GM12878 (cell line): ENCODE measurements at regions not wholly inside any gene's neighbourhood (a gene's known extent, or its start where the extent isn't known, plus 50 kb on each side); places are given as distances from the start of the nearest gene placed in this dataset.

ENCODE experiments used
- ATAC-seq: fragments of 200-7000 bp; cut with Tn5 transposase; 3 replicates; pipeline ENCODE4 v1.9.1; 2020; ENCODE audit warnings: mild to moderate bottlenecking, moderate library complexity
- BruUV-seq: library from RNA; stranded (reverse); fragments of 400-500 nt; replicated peaks from 2 replicates; lab custom pipeline; 2021; lab: Mats Ljungman, UMichigan
- CTCF ChIA-PET: fragments of 300-600 bp; sonication (Branson Sonifier 250); formaldehyde crosslinking; extraction: SDS; loops from one replicate; lab custom pipeline; 2021; ENCODE audit warnings: inconsistent platforms; lab: Yijun Ruan, JAX
- POLR2A ChIA-PET: fragments of 350-600 bp; formaldehyde crosslinking; extraction: SDS; loops from one replicate; lab custom pipeline; 2021; ENCODE audit warnings: inconsistent platforms; lab: Charles Lee
- RAD21 ChIA-PET: fragments of 300-600 bp; sonication (Branson Sonifier 250); formaldehyde crosslinking; loops from one replicate; lab custom pipeline; 2023; ENCODE audit warnings: antibody characterized with exemption; ENCODE audit not compliant: unreplicated experiment; lab: Charles Lee
- SMC1A ChIA-PET: fragments of 300-600 bp; sonication (Branson Sonifier 250); formaldehyde crosslinking; loops from one replicate; lab custom pipeline; 2023; ENCODE audit not compliant: unreplicated experiment, uncharacterized antibody; lab: Charles Lee
- DNase-seq: peaks from one replicate; pipeline ENCODE4 v3.0.0-alpha.2; 2011; ENCODE audit warnings: low read depth, low spot score
- FAIRE-seq: peaks from 3 replicates; lab custom pipeline; 2011; peaks lifted over from hg19 to GRCh38; lab: Jason Lieb, UNC
- H2AFZ ChIP-seq: 2 replicates; pipeline ENCODE4 v1.6.0; 2011; ENCODE audit warnings: low read depth, low read length, control low read depth; ENCODE audit not compliant: control insufficient read depth
- H3K27ac ChIP-seq: 2 replicates; pipeline ENCODE4 v1.5.1; 2011; ENCODE audit warnings: control low read depth; ENCODE audit not compliant: control insufficient read depth, insufficient read depth
- H3K27me3 ChIP-seq, 2 experiments: replicated peaks in 1 of 2; 2 replicates each; pipeline versions ENCODE4 v1.6.0 to v1.6.1; 2011; ENCODE audit warnings: low read length in 1 of 2; ENCODE audit not compliant: control insufficient read depth in 2 of 2, insufficient read depth in 2 of 2
- H3K36me3 ChIP-seq, 2 experiments: 2 replicates each; pipeline ENCODE4 v1.5.1; 2011; ENCODE audit warnings: low read length in 1 of 2; ENCODE audit not compliant: control insufficient read depth in 2 of 2, insufficient read depth in 2 of 2
- H3K4me1 ChIP-seq: 2 replicates; pipeline ENCODE4 v1.6.1; 2011; ENCODE audit warnings: mild to moderate bottlenecking, low read length, moderate library complexity, mixed read lengths; ENCODE audit not compliant: control insufficient read depth, insufficient read depth
- H3K4me2 ChIP-seq: 2 replicates; pipeline ENCODE4 v1.6.0; 2011; ENCODE audit warnings: control low read depth; ENCODE audit not compliant: control insufficient read depth, insufficient read depth
- H3K4me3 ChIP-seq: fragments of 200-600 bp; sonication (generic); 2 replicates; pipeline ENCODE4 v1.5.1; 2016
- H3K79me2 ChIP-seq: 2 replicates; pipeline ENCODE4 v1.6.0; 2011; ENCODE audit warnings: low read length; ENCODE audit not compliant: control insufficient read depth, insufficient read depth
- H3K9ac ChIP-seq: 2 replicates; pipeline ENCODE4 v1.8.0; 2011; ENCODE audit warnings: low read length, control low read depth, mixed read lengths; ENCODE audit not compliant: control insufficient read depth, insufficient read depth
- H3K9me3 ChIP-seq: replicated peaks from 3 replicates; pipeline ENCODE4 v1.5.1; 2011; ENCODE audit warnings: mild to moderate bottlenecking, low read length; ENCODE audit not compliant: control insufficient read depth, insufficient read depth
- H4K20me1 ChIP-seq: 2 replicates; pipeline ENCODE4 v1.6.0; 2011; ENCODE audit not compliant: control insufficient read depth, insufficient read depth
- CREM ChIP-seq: IDR thresholded peaks from 2 replicates; pipeline ENCODE4 v1.6.1; 2014; ENCODE audit warnings: antibody characterized with exemption, low read depth
- FOS ChIP-seq: IDR thresholded peaks from 3 replicates; pipeline ENCODE4 v1.6.1; 2011; ENCODE audit warnings: borderline replicate concordance; ENCODE audit not compliant: insufficient read length; ENCODE audit errors: extremely low read depth
- HDAC2 ChIP-seq: fragments of 200-600 bp; sonication (generic); IDR thresholded peaks from 2 replicates; pipeline ENCODE4 v1.6.1; 2017
- IRF4 ChIP-seq: IDR thresholded peaks from 2 replicates; pipeline ENCODE4 v1.6.1; 2011; ENCODE audit warnings: low read depth, low read length
- MEF2A ChIP-seq: IDR thresholded peaks from 2 replicates; pipeline ENCODE4 v1.6.1; 2011; ENCODE audit warnings: low read depth, mild to moderate bottlenecking, low read length, moderate library complexity; ENCODE audit not compliant: insufficient read depth
- MYB ChIP-seq: fragments of 150-350 bp; IDR thresholded peaks from 2 replicates; pipeline ENCODE4 v1.6.1; 2014; ENCODE audit warnings: mild to moderate bottlenecking, low read depth, low read length, borderline replicate concordance
- MYC ChIP-seq: IDR thresholded peaks from 2 replicates; pipeline ENCODE4 v1.6.1; 2011; ENCODE audit warnings: mild to moderate bottlenecking, low read length, moderate library complexity, inconsistent platforms; ENCODE audit not compliant: insufficient read depth, insufficient replicate concordance, insufficient read length, severe bottlenecking
- POLR2AphosphoS5 ChIP-seq: IDR thresholded peaks from 2 replicates; pipeline ENCODE4 v1.6.1; 2011; ENCODE audit warnings: mild to moderate bottlenecking, low read length, inconsistent platforms
- SUPT20H ChIP-seq: IDR thresholded peaks from 2 replicates; pipeline ENCODE4 v1.6.1; 2011; ENCODE audit warnings: low read depth, mild to moderate bottlenecking, low read length, moderate library complexity, borderline replicate concordance; ENCODE audit not compliant: control insufficient read depth
- SUZ12 ChIP-seq: fragments of 200-600 bp; sonication (generic); IDR thresholded peaks from one replicate; pipeline ENCODE4 v1.6.1; 2018; ENCODE audit warnings: antibody characterized with exemption, mild to moderate bottlenecking; ENCODE audit not compliant: unreplicated experiment
- TCF7 ChIP-seq: IDR thresholded peaks from 2 replicates; pipeline ENCODE4 v1.6.1; 2014; ENCODE audit warnings: antibody characterized with exemption, borderline replicate concordance
- YBX1 ChIP-seq: fragments of 450-650 bp; IDR thresholded peaks from 2 replicates; pipeline ENCODE4 v1.6.1; 2016; ENCODE audit warnings: antibody characterized with exemption
- WGBS: methylation state at CpG from one replicate; pipeline ENCODE4 v1.1.6; 2016; ENCODE audit warnings: low lambda C conversion rate; ENCODE audit not compliant: insufficient replicate concordance, insufficient coverage; ENCODE audit errors: missing lambda C conversion rate; 5-methylcytosine and 5-hydroxymethylcytosine counted together
- in situ Hi-C: fragments of 300-500 bp; cut with MboI; formaldehyde crosslinking; loops from 9 replicates; pipeline ENCODE4 v1.14.3; 2018; ENCODE audit warnings: mixed read lengths
- intact Hi-C: fragments of 100-400 bp; cut with micrococcal nuclease; formaldehyde crosslinking; loops from one replicate; pipeline ENCODE4 v1.14.2; 2022; ENCODE audit not compliant: unreplicated experiment
- TF ChIP-seq, protein P1 (sequence below): fragments of 450-650 bp; IDR thresholded peaks from 2 replicates; pipeline ENCODE4 v1.6.1; 2014; ENCODE audit warnings: mild to moderate bottlenecking
- TF ChIP-seq, protein P2 (sequence below): IDR thresholded peaks from 2 replicates; pipeline ENCODE4 v1.6.1; 2011; ENCODE audit warnings: low read depth, mild to moderate bottlenecking, low read length, moderate library complexity, borderline replicate concordance; ENCODE audit errors: extremely low read depth
- TF ChIP-seq, protein P3 (sequence below): fragments of 450-650 bp; IDR thresholded peaks from 2 replicates; pipeline ENCODE4 v1.6.1; 2017; ENCODE audit warnings: mild to moderate bottlenecking, low read depth, inconsistent platforms; ENCODE audit not compliant: poor library complexity, severe bottlenecking

DNA sequence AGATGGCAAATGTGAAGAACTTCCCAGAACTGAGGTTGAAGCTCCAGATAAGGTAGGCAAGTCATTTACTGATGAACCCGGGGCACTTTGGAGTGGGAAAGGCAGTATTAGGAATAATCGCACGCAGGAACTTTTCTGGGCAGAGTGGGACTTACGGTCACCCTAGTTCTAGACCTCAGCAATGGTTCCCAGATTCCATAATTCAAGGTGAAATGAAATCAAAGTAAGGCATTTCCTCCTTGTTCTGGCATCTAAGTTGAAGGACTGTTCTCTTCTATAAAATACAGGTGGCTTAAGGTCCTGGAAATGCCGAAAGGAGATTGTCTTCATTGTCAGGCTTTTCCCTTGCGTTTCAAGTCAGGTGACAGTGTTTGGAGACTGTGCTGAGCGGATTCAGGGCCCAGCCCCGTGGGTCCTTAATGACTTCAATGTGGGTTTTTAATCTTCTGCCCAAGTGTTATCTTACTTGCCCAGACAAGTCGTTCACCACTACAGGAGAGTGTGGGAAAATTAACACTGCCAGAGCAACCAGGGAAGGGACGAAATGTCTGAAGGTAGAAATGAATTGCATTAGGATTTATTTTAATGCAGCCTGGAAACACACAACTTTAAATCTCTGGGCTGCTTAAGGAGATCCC lies 52.1 kb upstream of the STOX2 start:
- H4K20me1 ChIP-seq, result no peaks in the 10 kb centered on the region
- no peaks in the 10 kb centered on the region; a peak in 1 of 4 replicates for H3K27me3 ChIP-seq
- TF ChIP-seq SUZ12, result no peak
- no peak for TF ChIP-seq MYC
- no peak for TF ChIP-seq TCF7
- TF ChIP-seq, protein P1, sequence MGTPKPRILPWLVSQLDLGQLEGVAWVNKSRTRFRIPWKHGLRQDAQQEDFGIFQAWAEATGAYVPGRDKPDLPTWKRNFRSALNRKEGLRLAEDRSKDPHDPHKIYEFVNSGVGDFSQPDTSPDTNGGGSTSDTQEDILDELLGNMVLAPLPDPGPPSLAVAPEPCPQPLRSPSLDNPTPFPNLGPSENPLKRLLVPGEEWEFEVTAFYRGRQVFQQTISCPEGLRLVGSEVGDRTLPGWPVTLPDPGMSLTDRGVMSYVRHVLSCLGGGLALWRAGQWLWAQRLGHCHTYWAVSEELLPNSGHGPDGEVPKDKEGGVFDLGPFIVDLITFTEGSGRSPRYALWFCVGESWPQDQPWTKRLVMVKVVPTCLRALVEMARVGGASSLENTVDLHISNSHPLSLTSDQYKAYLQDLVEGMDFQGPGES, result no peak
- no peak for TF ChIP-seq CREM
- TF ChIP-seq, protein P2, sequence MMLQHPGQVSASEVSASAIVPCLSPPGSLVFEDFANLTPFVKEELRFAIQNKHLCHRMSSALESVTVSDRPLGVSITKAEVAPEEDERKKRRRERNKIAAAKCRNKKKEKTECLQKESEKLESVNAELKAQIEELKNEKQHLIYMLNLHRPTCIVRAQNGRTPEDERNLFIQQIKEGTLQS, result no peak
- TF ChIP-seq MYB, result no peak
- TF ChIP-seq YBX1, result no peak
- no peak for TF ChIP-seq SUPT20H
- TF ChIP-seq, protein P3, sequence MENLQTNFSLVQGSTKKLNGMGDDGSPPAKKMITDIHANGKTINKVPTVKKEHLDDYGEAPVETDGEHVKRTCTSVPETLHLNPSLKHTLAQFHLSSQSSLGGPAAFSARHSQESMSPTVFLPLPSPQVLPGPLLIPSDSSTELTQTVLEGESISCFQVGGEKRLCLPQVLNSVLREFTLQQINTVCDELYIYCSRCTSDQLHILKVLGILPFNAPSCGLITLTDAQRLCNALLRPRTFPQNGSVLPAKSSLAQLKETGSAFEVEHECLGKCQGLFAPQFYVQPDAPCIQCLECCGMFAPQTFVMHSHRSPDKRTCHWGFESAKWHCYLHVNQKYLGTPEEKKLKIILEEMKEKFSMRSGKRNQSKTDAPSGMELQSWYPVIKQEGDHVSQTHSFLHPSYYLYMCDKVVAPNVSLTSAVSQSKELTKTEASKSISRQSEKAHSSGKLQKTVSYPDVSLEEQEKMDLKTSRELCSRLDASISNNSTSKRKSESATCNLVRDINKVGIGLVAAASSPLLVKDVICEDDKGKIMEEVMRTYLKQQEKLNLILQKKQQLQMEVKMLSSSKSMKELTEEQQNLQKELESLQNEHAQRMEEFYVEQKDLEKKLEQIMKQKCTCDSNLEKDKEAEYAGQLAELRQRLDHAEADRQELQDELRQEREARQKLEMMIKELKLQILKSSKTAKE, result no peak
- TF ChIP-seq HDAC2, result no peak
- TF ChIP-seq MEF2A, result no peak
- no peak for TF ChIP-seq IRF4
- no peak for TF ChIP-seq FOS
- TF ChIP-seq POLR2AphosphoS5, result no peak
- TF ChIP-seq, all 136 proteins: peak for 0
- ChIA-PET RAD21 (no interaction called here), POLR2A (no interaction called here), CTCF (no interaction called here), SMC1A (interaction anchor here (0.6 kb wide), 1 partner anchor 370 kb away, joined by 3 read pairs; no protein-coding TSS in a partner anchor)
- no peak for ATAC-seq
- FAIRE-seq, result no peak
- no peak overlapping the region for H3K4me2 ChIP-seq
- no TSS peak for BruUV-seq
- intact Hi-C loops, result no loop called here
- DNase-seq, result no peak
- 48% methylated on average over 10 of the region's 10 CpGs for WGBS
- H3K27ac ChIP-seq, result no peak overlapping the region
- H3K9me3 ChIP-seq, result no peaks in the 10 kb centered on the region
- H3K79me2 ChIP-seq, result no peaks in the 10 kb centered on the region
- H3K4me3 ChIP-seq, result no peak overlapping the region
- no peak overlapping the region for H2AFZ ChIP-seq
- no peak overlapping the region for H3K9ac ChIP-seq
- H3K36me3 ChIP-seq, result no peaks in the 10 kb centered on the region
- no peaks in the 10 kb centered on the region for H3K4me1 ChIP-seq
- in situ Hi-C loops, result no loop called here
